ENCODE measurements at regions not wholly inside any gene's neighbourhood (a gene's known extent, or its start where the extent isn't known, plus 50 kb on each side); places are given as distances from the start of the nearest gene placed in this dataset.

GRCh38 chrX:20348139-20348538 lies 81.4 kb upstream of the RPS6KA3 start:
- peaks cover 0 to 2% (median 0%) of the 10 kb centered on the region in 5 donors for H3K27me3 Mint-ChIP-seq
- no peak overlapping the region for H3K27ac ChIP-seq (ENCODE audit: low read depth, low read length)

DNA sequence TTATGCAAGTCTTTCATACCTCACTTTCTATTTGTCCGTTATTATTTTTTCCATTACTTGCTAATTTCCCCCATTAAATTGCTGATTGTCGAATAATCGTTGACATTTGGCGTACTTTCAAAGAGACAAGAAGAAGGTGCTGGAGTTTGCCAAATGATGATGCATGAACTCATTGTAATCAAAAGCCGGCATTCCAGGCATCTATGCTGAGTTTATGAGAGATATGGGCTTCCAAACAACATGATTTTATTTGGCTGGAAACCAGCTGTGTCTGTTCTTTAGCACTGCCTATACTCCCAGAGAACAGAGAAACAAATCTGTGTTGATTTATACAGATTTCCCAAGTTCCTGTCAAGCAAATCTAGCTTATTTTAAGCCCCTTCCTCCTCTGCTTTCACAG lies 80.8 kb upstream of the RPS6KA3 start:
- peaks cover 0 to under 1% (median 0%) of the 10 kb centered on the region in 5 donors for H3K27me3 Mint-ChIP-seq
- H3K9me3 ChIP-seq (ENCODE audit: control insufficient read depth in 2 of 3, low read length in 3 of 3): no peaks in the 10 kb centered on the region
- DNase-seq (no peak), ATAC-seq (no peak)
- POLR2A ChIA-PET: no interaction called here
- H3K4me3 Mint-ChIP-seq: no peak overlapping the region
- no peak overlapping the region for H3K27ac ChIP-seq (ENCODE audit: low read depth, low read length)
- H3K36me3 ChIP-seq (ENCODE audit: control insufficient read depth in 2 of 3, insufficient read depth in 3 of 3, low read length in 3 of 3): no peaks in the 10 kb centered on the region
- H3K4me1 ChIP-seq (ENCODE audit: control insufficient read depth in 2 of 2, insufficient read depth in 2 of 2, low read length in 2 of 2): no peaks in the 10 kb centered on the region
- H3K27ac Mint-ChIP-seq: no peak overlapping the region
- no peaks in the 10 kb centered on the region for H3K27me3 ChIP-seq (ENCODE audit: control insufficient read depth in 2 of 2, insufficient read depth in 2 of 2, low read length in 2 of 2)
- H3K4me3 ChIP-seq (ENCODE audit: low read length): no peak overlapping the region
- intact Hi-C loops (cut with micrococcal nuclease): no loop called here
- CTCF ChIA-PET: no interaction called here
- peaks cover 0 to 5% (median under 1%) of the 10 kb centered on the region in 7 donors for H3K4me1 Mint-ChIP-seq
- peaks cover 0 to 12% (median 0%) of the 10 kb centered on the region in 11 donors for H3K9me3 Mint-ChIP-seq
- H3K36me3 Mint-ChIP-seq: peaks cover 0 to 7% (median 0%) of the 10 kb centered on the region in 5 donors

More at GRCh38 chrX:20348139-20348538, 81.4 kb upstream of the RPS6KA3 start:
- ChIA-PET POLR2A (no interaction called here), CTCF (no interaction called here)
- ATAC-seq (no peak), DNase-seq (no peak)
- H3K4me3 Mint-ChIP-seq: no peak overlapping the region
- peaks cover 0 to 9% (median 0%) of the 10 kb centered on the region in 11 donors for H3K9me3 Mint-ChIP-seq
- H3K27ac Mint-ChIP-seq: no peak overlapping the region
- Histone ChIP-seq H3K4me3 (ENCODE audit: low read length) (no peak overlapping the region), H3K9me3 (ENCODE audit: control insufficient read depth in 2 of 3, low read length in 3 of 3) (no peaks in the 10 kb centered on the region), H3K36me3 (ENCODE audit: control insufficient read depth in 2 of 3, insufficient read depth in 3 of 3, low read length in 3 of 3) (no peaks in the 10 kb centered on the region), H3K27me3 (ENCODE audit: control insufficient read depth in 2 of 2, insufficient read depth in 2 of 2, low read length in 2 of 2) (no peaks in the 10 kb centered on the region), H3K4me1 (ENCODE audit: control insufficient read depth in 2 of 2, insufficient read depth in 2 of 2, low read length in 2 of 2) (no peaks in the 10 kb centered on the region)
- H3K36me3 Mint-ChIP-seq: peaks cover 0 to 7% (median 0%) of the 10 kb centered on the region in 5 donors
- H3K4me1 Mint-ChIP-seq: peaks cover 0 to 6% (median 2%) of the 10 kb centered on the region in 7 donors
- intact Hi-C loops (cut with micrococcal nuclease): no loop called here

DNA sequence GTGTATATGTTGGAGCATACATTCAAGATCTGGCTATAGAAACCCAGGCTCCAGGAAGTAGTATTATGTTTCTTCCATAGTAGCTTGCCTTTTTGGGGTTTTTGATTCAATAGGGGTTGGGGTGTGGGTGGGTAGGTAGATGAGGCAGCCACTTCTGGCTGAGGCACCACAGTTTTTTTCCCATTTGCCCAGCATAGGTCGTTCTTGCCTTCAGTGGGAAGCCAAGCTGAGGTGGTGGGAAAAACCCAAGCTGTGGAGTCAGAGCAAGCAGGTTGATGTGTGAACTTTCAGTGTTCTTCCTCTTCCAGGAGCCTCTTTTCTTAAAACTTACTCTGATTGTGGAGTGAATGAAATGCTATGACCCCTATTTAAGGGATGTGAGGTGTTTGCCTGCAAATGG lies 67.0 kb upstream of the RPS6KA3 start:
- POLR2A ChIA-PET: no interaction called here
- H3K9me3 Mint-ChIP-seq: peaks cover 0 to 2% (median 0%) of the 10 kb centered on the region in 11 donors
- no peaks in the 10 kb centered on the region for H3K27me3 Mint-ChIP-seq
- no peaks in the 10 kb centered on the region for H3K27me3 ChIP-seq (ENCODE audit: control insufficient read depth in 2 of 2, insufficient read depth in 2 of 2, low read length in 2 of 2)
- no peak overlapping the region for H3K4me3 Mint-ChIP-seq
- no peak overlapping the region for H3K27ac ChIP-seq (ENCODE audit: low read depth, low read length)
- no peaks in the 10 kb centered on the region for H3K9me3 ChIP-seq (ENCODE audit: control insufficient read depth in 2 of 3, low read length in 3 of 3)
- DNase-seq: peak in 1 of 9 donors; percentile 20
- H3K36me3 ChIP-seq (ENCODE audit: control insufficient read depth in 2 of 3, insufficient read depth in 3 of 3, low read length in 3 of 3): no peaks in the 10 kb centered on the region
- no peak overlapping the region for H3K4me3 ChIP-seq (ENCODE audit: low read length)
- ATAC-seq: no peak
- no peaks in the 10 kb centered on the region for H3K4me1 ChIP-seq (ENCODE audit: control insufficient read depth in 2 of 2, insufficient read depth in 2 of 2, low read length in 2 of 2)
- CTCF ChIA-PET: no interaction called here
- no peaks in the 10 kb centered on the region for H3K36me3 Mint-ChIP-seq
- no peak overlapping the region for H3K27ac Mint-ChIP-seq
- peaks cover 0 to 7% (median 4%) of the 10 kb centered on the region in 7 donors for H3K4me1 Mint-ChIP-seq
- intact Hi-C loops (cut with micrococcal nuclease): no loop called here

GRCh38 chrX:20330545-20330944 lies 63.8 kb upstream of the RPS6KA3 start:
- CTCF ChIA-PET: no interaction called here

DNA sequence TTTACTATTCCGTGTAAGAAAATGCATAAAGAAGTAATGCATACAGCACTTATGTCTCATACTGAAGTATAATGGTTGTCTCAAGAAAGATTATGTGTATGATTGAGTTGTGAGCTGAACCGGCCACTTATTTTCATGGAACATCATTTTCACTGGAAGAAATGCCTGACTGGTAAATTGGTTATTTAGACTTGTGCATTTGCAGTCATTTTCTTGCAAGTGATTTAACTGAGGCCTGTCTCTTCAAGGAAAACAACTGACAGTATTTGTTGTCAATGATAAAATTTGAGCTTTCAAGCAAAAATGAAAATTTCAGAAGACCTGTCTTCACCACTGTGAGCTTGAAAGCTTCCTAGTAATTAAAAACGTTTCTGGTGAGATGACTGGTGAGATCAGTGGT lies 62.7 kb upstream of the RPS6KA3 start:
- ATAC-seq (no peak), DNase-seq (no peak)
- Histone ChIP-seq H3K9me3 (ENCODE audit: control insufficient read depth in 2 of 3, low read length in 3 of 3) (no peaks in the 10 kb centered on the region), H3K27ac (ENCODE audit: low read depth, low read length) (no peak overlapping the region), H3K4me3 (ENCODE audit: low read length) (no peak overlapping the region), H3K27me3 (ENCODE audit: control insufficient read depth in 2 of 2, insufficient read depth in 2 of 2, low read length in 2 of 2) (no peaks in the 10 kb centered on the region), H3K36me3 (ENCODE audit: control insufficient read depth in 2 of 3, insufficient read depth in 3 of 3, low read length in 3 of 3) (no peaks in the 10 kb centered on the region), H3K4me1 (ENCODE audit: control insufficient read depth in 2 of 2, insufficient read depth in 2 of 2, low read length in 2 of 2) (no peaks in the 10 kb centered on the region)
- no peak overlapping the region for H3K4me3 Mint-ChIP-seq
- no peak overlapping the region for H3K27ac Mint-ChIP-seq
- CTCF ChIA-PET: no interaction called here
- POLR2A ChIA-PET: interaction anchor here (1.3 kb wide), 1 partner anchor 83 kb away, joined by 3 read pairs; no protein-coding TSS in a partner anchor
- H3K27me3 Mint-ChIP-seq: peaks cover 0 to 2% (median 0%) of the 10 kb centered on the region in 5 donors
- intact Hi-C loops (cut with micrococcal nuclease): no loop called here
- peaks cover 0 to 7% (median 4%) of the 10 kb centered on the region in 7 donors for H3K4me1 Mint-ChIP-seq
- H3K36me3 Mint-ChIP-seq: no peaks in the 10 kb centered on the region
- H3K9me3 Mint-ChIP-seq: peaks cover 0 to 3% (median 0%) of the 10 kb centered on the region in 11 donors

More at GRCh38 chrX:20330545-20330944, 63.8 kb upstream of the RPS6KA3 start:
- Mint-ChIP-seq H3K36me3 (no peaks in the 10 kb centered on the region), H3K27me3 (peaks cover 0 to 2% (median 0%) of the 10 kb centered on the region in 5 donors), H3K4me1 (peaks cover 0 to 7% (median 4%) of the 10 kb centered on the region in 7 donors), H3K27ac (no peak overlapping the region), H3K9me3 (peaks cover 0 to 3% (median 0%) of the 10 kb centered on the region in 11 donors), H3K4me3 (no peak overlapping the region)
- Histone ChIP-seq H3K9me3 (ENCODE audit: control insufficient read depth in 2 of 3, low read length in 3 of 3) (no peaks in the 10 kb centered on the region), H3K4me1 (ENCODE audit: control insufficient read depth in 2 of 2, insufficient read depth in 2 of 2, low read length in 2 of 2) (no peaks in the 10 kb centered on the region), H3K36me3 (ENCODE audit: control insufficient read depth in 2 of 3, insufficient read depth in 3 of 3, low read length in 3 of 3) (no peaks in the 10 kb centered on the region), H3K27me3 (ENCODE audit: control insufficient read depth in 2 of 2, insufficient read depth in 2 of 2, low read length in 2 of 2) (no peaks in the 10 kb centered on the region), H3K27ac (ENCODE audit: low read depth, low read length) (no peak overlapping the region), H3K4me3 (ENCODE audit: low read length) (no peak overlapping the region)
- POLR2A ChIA-PET: interaction anchor here (0.6 to 1.3 kb wide), 2 partner anchors 31 to 82 kb away, joined by 3 to 5 read pairs; no protein-coding TSS in a partner anchor
- no peak for ATAC-seq
- no peak for DNase-seq
- intact Hi-C loops (cut with micrococcal nuclease): no loop called here

- H3K4me3 Mint-ChIP-seq: no peak overlapping the region
- ChIA-PET CTCF (no interaction called here), POLR2A (no interaction called here)
- Histone ChIP-seq H3K4me3 (ENCODE audit: low read length) (no peak overlapping the region), H3K27me3 (ENCODE audit: control insufficient read depth in 2 of 2, insufficient read depth in 2 of 2, low read length in 2 of 2) (no peaks in the 10 kb centered on the region), H3K27ac (ENCODE audit: low read depth, low read length) (no peak overlapping the region), H3K36me3 (ENCODE audit: control insufficient read depth in 2 of 3, insufficient read depth in 3 of 3, low read length in 3 of 3) (no peaks in the 10 kb centered on the region), H3K9me3 (ENCODE audit: control insufficient read depth in 2 of 3, low read length in 3 of 3) (no peaks in the 10 kb centered on the region), H3K4me1 (ENCODE audit: control insufficient read depth in 2 of 2, insufficient read depth in 2 of 2, low read length in 2 of 2) (peaks cover 4 to 13% of the 10 kb centered on the region in 2 donors)
- peaks cover 12 to 20% (median 16%) of the 10 kb centered on the region in 7 donors for H3K4me1 Mint-ChIP-seq
- intact Hi-C loops (cut with micrococcal nuclease): no loop called here
- H3K27ac Mint-ChIP-seq: peak overlapping the region in 1 of 9 donors; percentile 42
- DNase-seq (no peak), ATAC-seq (no peak)
- peaks cover 0 to 3% (median 0%) of the 10 kb centered on the region in 11 donors for H3K9me3 Mint-ChIP-seq
- peaks cover 0 to 2% (median 0%) of the 10 kb centered on the region in 5 donors for H3K27me3 Mint-ChIP-seq
- peaks cover 0 to 6% (median 0%) of the 10 kb centered on the region in 5 donors for H3K36me3 Mint-ChIP-seq
Measured at GRCh38 chrX:20325786-20326388, 59.2 kb upstream of the RPS6KA3 start.

DNA sequence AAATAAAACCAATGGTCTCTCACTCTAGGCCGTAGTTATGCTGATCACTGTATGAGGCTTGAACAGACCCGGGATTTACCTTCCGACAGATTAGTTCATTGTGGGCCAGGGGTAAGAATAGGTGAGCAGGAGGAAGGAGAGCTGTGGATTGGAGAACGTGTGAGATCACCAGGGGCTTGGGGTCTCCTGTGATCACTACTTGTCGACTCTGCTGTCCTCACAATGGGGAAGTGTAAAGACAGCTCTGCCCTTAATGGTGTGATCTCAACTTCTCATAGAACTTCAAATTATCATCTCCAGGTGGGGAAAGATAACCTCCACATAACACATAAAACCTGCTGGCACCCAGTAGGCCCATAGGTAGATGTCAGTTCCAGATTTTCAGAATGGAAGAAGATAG lies 56.2 kb upstream of the RPS6KA3 start:
- DNase-seq (no peak), ATAC-seq (no peak)
- no peaks in the 10 kb centered on the region for H3K36me3 ChIP-seq (ENCODE audit: control insufficient read depth in 2 of 3, insufficient read depth in 3 of 3, low read length in 3 of 3)
- peak overlapping the region in 1 of 9 donors; percentile 12 for H3K27ac Mint-ChIP-seq
- H3K9me3 ChIP-seq (ENCODE audit: control insufficient read depth in 2 of 3, low read length in 3 of 3): no peaks in the 10 kb centered on the region
- CTCF ChIA-PET: interaction anchor here (0.5 kb wide), 1 partner anchor 72 kb away, joined by 4 read pairs; no protein-coding TSS in a partner anchor
- H3K4me1 Mint-ChIP-seq: peaks cover 18 to 36% (median 28%) of the 10 kb centered on the region in 7 donors
- peaks cover 0 to 6% (median 0%) of the 10 kb centered on the region in 5 donors for H3K36me3 Mint-ChIP-seq
- no peaks in the 10 kb centered on the region for H3K27me3 ChIP-seq (ENCODE audit: control insufficient read depth in 2 of 2, insufficient read depth in 2 of 2, low read length in 2 of 2)
- H3K4me3 Mint-ChIP-seq: no peak overlapping the region
- H3K4me1 ChIP-seq (ENCODE audit: control insufficient read depth in 2 of 2, insufficient read depth in 2 of 2, low read length in 2 of 2): peaks cover 4 to 13% of the 10 kb centered on the region in 2 donors
- H3K9me3 Mint-ChIP-seq: peaks cover 0 to 3% (median 0%) of the 10 kb centered on the region in 11 donors
- intact Hi-C loops (cut with micrococcal nuclease): loop anchor here in 1 of 2 donors (5.0 kb wide), 1 partner anchor 56 kb away; the partner anchor contains the start of gene RPS6KA3
- H3K27me3 Mint-ChIP-seq: peaks cover 0 to 2% (median 0%) of the 10 kb centered on the region in 5 donors
- POLR2A ChIA-PET: no interaction called here
- no peak overlapping the region for H3K27ac ChIP-seq (ENCODE audit: low read depth, low read length)
- no peak overlapping the region for H3K4me3 ChIP-seq (ENCODE audit: low read length)
